IMR-90 (cell line): ENCODE measurements at regions not wholly inside any gene's neighbourhood (a gene's known extent, or its start where the extent isn't known, plus 50 kb on each side); places are given as distances from the start of the nearest gene placed in this dataset.

Experiments used
- ATAC-seq: fragments of 200-7000 bp; cut with Tn5 transposase; 2 replicates; pipeline ENCODE4 v1.9.1; 2020; ENCODE audit warnings: low read depth, mild to moderate bottlenecking, moderate library complexity
- BruUV-seq: library from RNA; stranded (reverse); fragments of 400-500 nt; replicated peaks from 2 replicates; lab custom pipeline; 2021; lab: Mats Ljungman, UMichigan
- CTCF ChIA-PET: fragments of 300-600 bp; formaldehyde crosslinking; extraction: SDS; loops from one replicate; lab custom pipeline; 2021; ENCODE audit warnings: antibody characterized with exemption; lab: Yijun Ruan, JAX
- POLR2A ChIA-PET: fragments of 300-600 bp; sonication (Branson Sonifier 250); formaldehyde crosslinking; loops from one replicate; lab custom pipeline; 2022; ENCODE audit warnings: antibody characterized with exemption; ENCODE audit not compliant: unreplicated experiment; lab: Charles Lee
- DNase-seq: peaks from one replicate; pipeline ENCODE4 v3.0.0; 2013
- H2AFZ ChIP-seq: replicated peaks from 2 replicates; pipeline ENCODE3; 2013; ENCODE audit warnings: low read length, mild to moderate bottlenecking; ENCODE audit not compliant: poor library complexity
- H2AK5ac ChIP-seq: 2 replicates; pipeline ENCODE4 v1.6.1; 2013; ENCODE audit warnings: low read depth, low read length, inconsistent platforms
- H2AK9ac ChIP-seq: replicated peaks from 2 replicates; pipeline ENCODE3; 2013; ENCODE audit warnings: mild to moderate bottlenecking, low read depth, low read length, moderate library complexity; ENCODE audit not compliant: poor library complexity
- H2BK120ac ChIP-seq: 2 replicates; pipeline ENCODE4 v1.6.1; 2013; ENCODE audit warnings: low read depth, low read length, inconsistent platforms
- H2BK15ac ChIP-seq: 3 replicates; pipeline ENCODE4 v1.6.1; 2013; ENCODE audit warnings: low read depth, low read length, inconsistent platforms
- H2BK20ac ChIP-seq: 2 replicates; pipeline ENCODE4 v1.6.1; 2013; ENCODE audit warnings: low read depth, mild to moderate bottlenecking, inconsistent platforms, low read length, moderate library complexity
- H2BK5ac ChIP-seq: 2 replicates; pipeline ENCODE4 v1.6.1; 2013; ENCODE audit warnings: mild to moderate bottlenecking, low read depth, low read length, inconsistent platforms; ENCODE audit not compliant: poor library complexity, severe bottlenecking
- H3K14ac ChIP-seq: replicated peaks from 2 replicates; pipeline ENCODE4 v1.6.1; 2013; ENCODE audit warnings: low read depth, low read length, inconsistent platforms
- H3K18ac ChIP-seq: 2 replicates; pipeline ENCODE4 v1.6.1; 2013; ENCODE audit warnings: low read depth, low read length, control low read depth
- H3K23ac ChIP-seq: 2 replicates; pipeline ENCODE4 v1.6.1; 2013; ENCODE audit warnings: low read depth, low read length, inconsistent platforms
- H3K27ac ChIP-seq: 2 replicates; pipeline ENCODE4 v1.5.1; 2013; ENCODE audit warnings: mild to moderate bottlenecking, control low read depth, low read length; ENCODE audit not compliant: insufficient read depth
- H3K27me3 ChIP-seq: 2 replicates; pipeline ENCODE4 v1.6.1; 2013; ENCODE audit warnings: low read length; ENCODE audit not compliant: control insufficient read depth, insufficient read depth
- H3K36me3 ChIP-seq: 2 replicates; pipeline ENCODE4 v1.6.1; 2013; ENCODE audit warnings: low read length, mixed read lengths; ENCODE audit not compliant: control insufficient read depth, insufficient read depth
- H3K4ac ChIP-seq: 2 replicates; pipeline ENCODE4 v1.6.1; 2013; ENCODE audit warnings: low read depth, low read length, inconsistent platforms
- H3K4me1 ChIP-seq: 2 replicates; pipeline ENCODE4 v1.6.1; 2013; ENCODE audit warnings: low read length, mixed read lengths; ENCODE audit not compliant: control insufficient read depth, insufficient read depth
- H3K4me2 ChIP-seq: 2 replicates; pipeline ENCODE4 v1.6.1; 2013; ENCODE audit warnings: low read depth, mild to moderate bottlenecking, control low read depth, low read length, moderate library complexity
- H3K4me3 ChIP-seq: 2 replicates; pipeline ENCODE4 v1.5.1; 2013; ENCODE audit warnings: low read depth, mild to moderate bottlenecking, control low read depth, low read length, moderate library complexity; ENCODE audit not compliant: insufficient read depth
- H3K56ac ChIP-seq: 2 replicates; pipeline ENCODE4 v1.6.1; 2013; ENCODE audit warnings: low read length, inconsistent platforms; ENCODE audit not compliant: insufficient read depth; ENCODE audit errors: extremely low read depth
- H3K79me1 ChIP-seq, 2 experiments: 2 replicates each; pipeline ENCODE4 v1.6.1; 2013; ENCODE audit warnings: low read length in 2 of 2, inconsistent platforms in 1 of 2, low read depth in 1 of 2
- H3K9ac ChIP-seq: 2 replicates; pipeline ENCODE4 v1.6.1; 2013; ENCODE audit warnings: low read depth, low read length, control low read depth
- H3K9me1 ChIP-seq: 2 replicates; pipeline ENCODE4 v1.6.1; 2013; ENCODE audit warnings: low read length, inconsistent platforms; ENCODE audit not compliant: insufficient read depth
- H3K9me3 ChIP-seq: 2 replicates; pipeline ENCODE4 v1.6.1; 2013; ENCODE audit warnings: low read length; ENCODE audit not compliant: control insufficient read depth, insufficient read depth
- H4K20me1 ChIP-seq: 2 replicates; pipeline ENCODE4 v1.6.1; 2013; ENCODE audit warnings: low read length, inconsistent platforms; ENCODE audit not compliant: insufficient read depth
- H4K5ac ChIP-seq: 2 replicates; pipeline ENCODE4 v1.6.1; 2013; ENCODE audit warnings: mild to moderate bottlenecking, low read depth, low read length, control low read depth
- H4K8ac ChIP-seq, 2 experiments: 2 replicates each; pipeline ENCODE4 v1.6.1; 2013; ENCODE audit warnings: low read depth in 2 of 2, low read length in 2 of 2, control low read depth in 1 of 2, inconsistent platforms in 1 of 2
- H4K91ac ChIP-seq: 2 replicates; pipeline ENCODE4 v1.6.1; 2013; ENCODE audit warnings: low read depth, low read length, inconsistent platforms; ENCODE audit not compliant: insufficient read depth
- BHLHE40 ChIP-seq: fragments of 150-350 bp; IDR thresholded peaks from 2 replicates; pipeline ENCODE4 v1.6.1; 2016; ENCODE audit warnings: mild to moderate bottlenecking, low read depth, low read length
- FOS ChIP-seq: fragments of 150-350 bp; IDR thresholded peaks from 2 replicates; pipeline ENCODE4 v1.6.1; 2016; ENCODE audit warnings: low read depth, low read length
- SMC3 ChIP-seq: fragments of 150-350 bp; IDR thresholded peaks from 2 replicates; pipeline ENCODE4 v1.6.1; 2016; ENCODE audit warnings: low read depth, mild to moderate bottlenecking, antibody characterized with exemption, low read length, moderate library complexity
- WGBS, 2 experiments: methylation state at CpG; one replicate each; pipeline versions ENCODE4 v1.1.5 to v1.1.7; 2013; ENCODE audit warnings: missing lambda C conversion rate in 2 of 2; ENCODE audit not compliant: insufficient read length in 1 of 2; ENCODE audit errors: extremely low coverage in 2 of 2; 5-methylcytosine and 5-hydroxymethylcytosine counted together
- dilution Hi-C: fragments of 300-500 bp; cut with HindIII; formaldehyde crosslinking; loops from one replicate; pipeline ENCODE4 v1.14.3; 2018; ENCODE audit warnings: low sequenced_read_pairs; ENCODE audit not compliant: unreplicated experiment
- in situ Hi-C: fragments of 300-500 bp; cut with MboI; formaldehyde crosslinking; loops from 3 replicates; pipeline ENCODE4 v1.14.3; 2019; ENCODE audit warnings: low sequenced_read_pairs, inconsistent platforms, mixed read lengths
- intact Hi-C: fragments of 100-400 bp; cut with micrococcal nuclease; formaldehyde crosslinking; loops from 2 replicates; pipeline ENCODE4 v1.10.0; 2022

- ChIA-PET CTCF (interaction anchor here (0.5 to 1.1 kb wide), 5 partner anchors 20 to 1860 kb away, joined by 3 to 6 read pairs (median 3); no protein-coding TSS in a partner anchor), POLR2A (interaction anchor here (0.7 kb wide), 1 partner anchor 55 kb away, joined by 3 read pairs; no protein-coding TSS in a partner anchor)
These were observed 67.5 kb upstream of the SCG2 start for GRCh38 chr2:223669453-223670225.

More at GRCh38 chr2:223669453-223670225, 67.5 kb upstream of the SCG2 start:
- H3K9me1 ChIP-seq = no peaks in the 10 kb centered on the region
- no peaks in the 10 kb centered on the region for H3K79me1 ChIP-seq
- H3K9me3 ChIP-seq = no peaks in the 10 kb centered on the region
- H3K18ac ChIP-seq = no peak overlapping the region
- in situ Hi-C loops (no loop called here), dilution Hi-C loops (no loop called here), intact Hi-C loops (no loop called here)
- no peak overlapping the region for H2AK9ac ChIP-seq
- no peak overlapping the region for H3K14ac ChIP-seq
- H3K4me2 ChIP-seq = no peak overlapping the region
- BruUV-seq = no TSS peak
- 50% methylated on average over 1 of the region's 8 CpGs; no CpG with 5 or more reads in 1 of the 2 experiments for WGBS, 2 experiments
- H2BK20ac ChIP-seq = no peak overlapping the region
- peaks cover 5% of the 10 kb centered on the region; the same call in 1 of the 2 replicates for H3K4me1 ChIP-seq
- no peak overlapping the region for H3K9ac ChIP-seq
- TF ChIP-seq SMC3 (no peak), FOS (no peak), BHLHE40 (no peak)
- H2BK120ac ChIP-seq = no peak overlapping the region
- no peak overlapping the region for H4K8ac ChIP-seq
- no peak overlapping the region for H3K27ac ChIP-seq
- no peak overlapping the region for H4K91ac ChIP-seq
- no peak overlapping the region for H4K5ac ChIP-seq
- no peak overlapping the region for H3K4ac ChIP-seq
- H4K20me1 ChIP-seq = no peaks in the 10 kb centered on the region
- H2BK5ac ChIP-seq = no peak overlapping the region
- ATAC-seq (peak; percentile 53; the same call in 1 of the 2 replicates), DNase-seq (peak; percentile 60)
- no peak overlapping the region for H3K56ac ChIP-seq
- H2AFZ ChIP-seq = no peak overlapping the region
- H3K27me3 ChIP-seq = no peaks in the 10 kb centered on the region
- no peaks in the 10 kb centered on the region for H3K36me3 ChIP-seq
- H2BK15ac ChIP-seq = no peak overlapping the region
- H2AK5ac ChIP-seq = no peak overlapping the region
- no peak overlapping the region for H3K4me3 ChIP-seq
- H3K23ac ChIP-seq = no peak overlapping the region
